Mucosa of descending colon (tissue), 3 donors: ENCODE measurements at regions not wholly inside any gene's neighbourhood (a gene's known extent, or its start where the extent isn't known, plus 50 kb on each side); places are given as distances from the start of the nearest gene placed in this dataset.

ENCODE experiments used
- ATAC-seq: fragments of 200-7000 bp; cut with Tn5 transposase; one replicate; pipeline ENCODE4 v1.9.1; 2020; ENCODE audit warnings: mild to moderate bottlenecking, moderate library complexity
- DNase-seq, 3 donors: peaks; one replicate each; pipeline ENCODE4 v3.0.0-alpha.2; 2020
- H3K36me3 ChIP-seq: fragments of 200-600 bp; one replicate; pipeline ENCODE4 v1.8.0; 2021; ENCODE audit warnings: low read depth, mild to moderate bottlenecking
- H3K4me1 ChIP-seq: fragments of 200-600 bp; one replicate; pipeline ENCODE4 v1.8.0; 2021; ENCODE audit warnings: low read depth, mild to moderate bottlenecking
- H3K4me3 ChIP-seq: fragments of 200-600 bp; one replicate; pipeline ENCODE4 v1.8.0; 2021; ENCODE audit warnings: mild to moderate bottlenecking
- H3K9me3 ChIP-seq: fragments of 200-600 bp; one replicate; pipeline ENCODE4 v1.8.0; 2021; ENCODE audit warnings: mild to moderate bottlenecking
- intact Hi-C, 2 donors: fragments of 100-400 bp; cut with DNase I in 1 of 2; cut with micrococcal nuclease in 1 of 2; formaldehyde crosslinking; loops; one replicate each; pipeline versions ENCODE4 v1.11.0 to v1.11.1; 2022; cut with DNase I, micrococcal nuclease
- TF ChIP-seq, protein P1 (sequence below): fragments of 200-600 bp; IDR thresholded peaks from one replicate; pipeline ENCODE4 v1.8.0; 2022; ENCODE audit warnings: antibody characterized with exemption, mild to moderate bottlenecking
- donor health status: DM: no; HTN: no; CAD: no; lungs with moderate emphysema.
- donor health status: DM: no; HTN: no; CAD: no.
- donor health status: DM: no; HTN: yes; CAD: no.

GRCh38 chr12:118816296-118816695, 165.0 kb upstream of the SRRM4 start:
- Histone ChIP-seq H3K4me3 (no peak overlapping the region), H3K4me1 (no peaks in the 10 kb centered on the region), H3K9me3 (no peaks in the 10 kb centered on the region), H3K36me3 (no peaks in the 10 kb centered on the region)
- DNase-seq, result no peak
- TF ChIP-seq, protein P1, sequence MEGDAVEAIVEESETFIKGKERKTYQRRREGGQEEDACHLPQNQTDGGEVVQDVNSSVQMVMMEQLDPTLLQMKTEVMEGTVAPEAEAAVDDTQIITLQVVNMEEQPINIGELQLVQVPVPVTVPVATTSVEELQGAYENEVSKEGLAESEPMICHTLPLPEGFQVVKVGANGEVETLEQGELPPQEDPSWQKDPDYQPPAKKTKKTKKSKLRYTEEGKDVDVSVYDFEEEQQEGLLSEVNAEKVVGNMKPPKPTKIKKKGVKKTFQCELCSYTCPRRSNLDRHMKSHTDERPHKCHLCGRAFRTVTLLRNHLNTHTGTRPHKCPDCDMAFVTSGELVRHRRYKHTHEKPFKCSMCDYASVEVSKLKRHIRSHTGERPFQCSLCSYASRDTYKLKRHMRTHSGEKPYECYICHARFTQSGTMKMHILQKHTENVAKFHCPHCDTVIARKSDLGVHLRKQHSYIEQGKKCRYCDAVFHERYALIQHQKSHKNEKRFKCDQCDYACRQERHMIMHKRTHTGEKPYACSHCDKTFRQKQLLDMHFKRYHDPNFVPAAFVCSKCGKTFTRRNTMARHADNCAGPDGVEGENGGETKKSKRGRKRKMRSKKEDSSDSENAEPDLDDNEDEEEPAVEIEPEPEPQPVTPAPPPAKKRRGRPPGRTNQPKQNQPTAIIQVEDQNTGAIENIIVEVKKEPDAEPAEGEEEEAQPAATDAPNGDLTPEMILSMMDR, result no peak
- intact Hi-C loops, result no loop called here
- ATAC-seq, result no peak

- TF ChIP-seq, protein P1, result no peak
- Histone ChIP-seq H3K9me3 (no peaks in the 10 kb centered on the region), H3K4me1 (no peaks in the 10 kb centered on the region), H3K4me3 (no peak overlapping the region), H3K36me3 (no peaks in the 10 kb centered on the region)
- intact Hi-C loops, result no loop called here
- DNase-seq, result no peak
- ATAC-seq, result no peak
These were observed 159.9 kb upstream of the SRRM4 start for GRCh38 chr12:118821386-118821925.

GRCh38 chr12:118822512-118822911, 158.8 kb upstream of the SRRM4 start:
- ATAC-seq, result no peak
- no peaks in the 10 kb centered on the region for H3K36me3 ChIP-seq
- H3K4me3 ChIP-seq, result no peak overlapping the region
- intact Hi-C loops, result no loop called here
- no peak for DNase-seq
- no peaks in the 10 kb centered on the region for H3K4me1 ChIP-seq
- TF ChIP-seq, protein P1, result no peak
- no peaks in the 10 kb centered on the region for H3K9me3 ChIP-seq

DNA sequence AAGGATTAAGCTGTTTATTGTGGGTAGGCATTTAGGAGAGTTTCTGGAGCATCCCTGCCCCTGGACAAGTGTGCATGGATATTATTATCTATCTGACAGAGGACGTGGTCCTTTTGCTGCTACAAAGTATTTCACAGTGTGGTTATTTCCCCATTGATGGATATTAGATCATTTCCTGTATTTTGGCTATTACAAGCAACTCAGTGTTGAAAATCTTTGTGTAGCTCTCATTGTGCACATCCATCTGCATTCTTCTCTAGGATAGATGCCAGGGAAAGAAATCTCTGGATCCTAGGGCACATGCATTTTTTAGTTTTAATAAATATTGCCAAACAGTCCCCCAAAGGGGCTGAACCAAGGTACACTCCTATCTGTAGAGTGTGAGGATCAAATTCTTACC, 154.3 kb upstream of the SRRM4 start:
- Histone ChIP-seq H3K4me1 (no peaks in the 10 kb centered on the region), H3K36me3 (no peaks in the 10 kb centered on the region), H3K9me3 (no peaks in the 10 kb centered on the region), H3K4me3 (no peak overlapping the region)
- intact Hi-C loops, result no loop called here
- DNase-seq, result no peak
- TF ChIP-seq, protein P1, result no peak
- ATAC-seq, result no peak

DNA sequence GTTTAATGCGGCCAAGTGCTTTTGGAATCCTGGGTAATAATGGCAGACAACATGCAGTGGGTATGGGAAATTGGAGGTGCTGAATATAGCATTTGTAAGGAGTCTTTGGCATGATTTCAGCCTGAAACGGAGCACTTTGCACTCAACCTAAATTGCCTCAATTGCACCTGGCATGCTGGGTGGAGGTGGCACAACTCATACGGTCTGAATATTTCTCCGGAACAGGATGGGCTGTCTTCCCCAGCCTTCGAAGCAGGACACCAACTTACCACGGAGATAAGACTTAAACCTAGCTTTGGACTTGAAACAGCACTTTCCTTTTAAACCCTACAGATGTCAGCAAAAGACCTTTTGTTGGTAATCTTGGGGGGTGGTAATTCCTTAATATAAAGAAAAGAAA, 153.7 kb upstream of the SRRM4 start:
- no peaks in the 10 kb centered on the region for H3K36me3 ChIP-seq
- H3K4me3 ChIP-seq, result no peak overlapping the region
- ATAC-seq (no peak), DNase-seq (no peak)
- intact Hi-C loops, result no loop called here
- TF ChIP-seq, protein P1, result no peak
- H3K9me3 ChIP-seq, result no peaks in the 10 kb centered on the region
- H3K4me1 ChIP-seq, result no peaks in the 10 kb centered on the region

DNA sequence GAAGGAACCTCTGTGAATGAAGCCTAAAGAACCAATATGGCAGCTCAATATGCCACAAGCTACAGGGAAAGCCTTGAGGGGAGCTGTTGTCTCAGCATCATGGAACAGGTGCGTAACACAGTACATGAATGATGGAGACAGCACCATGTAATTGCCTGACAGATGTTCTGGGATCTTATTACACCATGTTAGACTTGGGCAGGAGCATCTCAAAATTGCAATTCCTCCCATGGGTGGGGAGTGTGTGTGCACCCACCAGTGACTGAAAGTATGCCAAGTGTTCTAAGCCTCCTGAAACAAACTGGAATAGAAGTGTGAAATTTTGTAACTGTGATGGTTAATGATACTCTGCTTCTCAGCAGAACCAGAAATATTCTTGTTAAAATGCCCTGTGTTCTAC, 151.0 kb upstream of the SRRM4 start:
- no peaks in the 10 kb centered on the region for H3K4me1 ChIP-seq
- no peak overlapping the region for H3K4me3 ChIP-seq
- no peaks in the 10 kb centered on the region for H3K9me3 ChIP-seq
- intact Hi-C loops, result no loop called here
- TF ChIP-seq, protein P1, result no peak
- ATAC-seq (no peak), DNase-seq (no peak)
- H3K36me3 ChIP-seq, result no peaks in the 10 kb centered on the region
